VCaP (cell line): ENCODE measurements at regions not wholly inside any gene's neighbourhood (a gene's known extent, or its start where the extent isn't known, plus 50 kb on each side); places are given as distances from the start of the nearest gene placed in this dataset.

Experiments
- H3K27ac ChIP-seq: fragments of 450-650 bp; 2 replicates; pipeline ENCODE4 v1.5.1; 2017
- CTCF ChIP-seq: fragments of 450-650 bp; conservative IDR thresholded peaks from 2 replicates; pipeline ENCODE4 v1.5.1; 2017; ENCODE audit warnings: mild to moderate bottlenecking, moderate library complexity

GRCh38 chr16:65773301-65773874 is 593.1 kb upstream of the CDH5 start:
- peak overlapping the region; percentile 26; the same call in 1 of the 2 replicates for H3K27ac ChIP-seq
- TF ChIP-seq CTCF = no peak

GRCh38 chr16:65772134-65772732 is 594.3 kb upstream of the CDH5 start:
- H3K27ac ChIP-seq = peak overlapping the region; percentile 26; the same call in 1 of the 2 replicates
- no peak for TF ChIP-seq CTCF

GRCh38 chr16:65771707-65772106 is 594.8 kb upstream of the CDH5 start:
- no peak for TF ChIP-seq CTCF
- H3K27ac ChIP-seq = no peak overlapping the region

GRCh38 chr16:65770752-65771151 is 595.7 kb upstream of the CDH5 start:
- TF ChIP-seq CTCF = no peak

GRCh38 chr16:65769776-65770438 is 596.6 kb upstream of the CDH5 start:
- H3K27ac ChIP-seq = no peak overlapping the region
- TF ChIP-seq CTCF = no peak

More at GRCh38 chr16:65770752-65771151, 595.7 kb upstream of the CDH5 start:
- H3K27ac ChIP-seq = no peak overlapping the region

- no peak for TF ChIP-seq CTCF
- H3K27ac ChIP-seq = no peak overlapping the region
These were observed 597.4 kb upstream of the CDH5 start for GRCh38 chr16:65769055-65769465.

GRCh38 chr16:65767125-65767524 is 599.4 kb upstream of the CDH5 start:
- no peak for TF ChIP-seq CTCF
- no peak overlapping the region for H3K27ac ChIP-seq
